GM21717 (cell line): ENCODE measurements at regions not wholly inside any gene's neighbourhood (a gene's known extent, or its start where the extent isn't known, plus 50 kb on each side); places are given as distances from the start of the nearest gene placed in this dataset.

ENCODE experiments used
- ATAC-seq: cut with Tn5 transposase; IDR thresholded peaks from one replicate; pipeline ENCODE4 v1.9.1; 2021; ENCODE audit warnings: mild to moderate bottlenecking, moderate library complexity; ENCODE audit not compliant: unreplicated experiment

DNA sequence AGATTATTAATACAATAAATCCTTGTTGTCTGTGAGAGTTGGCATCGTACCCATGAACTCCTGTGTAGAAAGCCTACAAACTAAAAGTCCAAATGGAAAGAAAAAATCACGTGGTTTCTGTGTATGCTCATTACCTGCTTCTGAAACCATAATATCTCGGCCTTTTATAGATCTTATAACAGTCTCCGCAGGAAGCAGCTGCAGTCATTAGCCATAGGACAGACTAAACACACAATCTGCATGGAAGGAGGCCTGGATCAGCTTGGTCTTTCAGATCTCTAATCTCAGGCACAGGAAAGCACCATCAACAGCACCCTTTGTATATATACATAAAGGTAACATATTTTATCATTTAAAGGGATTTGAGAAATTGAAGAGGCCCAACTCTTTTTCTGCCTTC is 508.9 kb upstream of the TCF4 start:
- ATAC-seq, result no peak

- no peak for ATAC-seq
Measured at GRCh38 chr18:56089612-56090258, 501.7 kb upstream of the TCF4 start.

DNA sequence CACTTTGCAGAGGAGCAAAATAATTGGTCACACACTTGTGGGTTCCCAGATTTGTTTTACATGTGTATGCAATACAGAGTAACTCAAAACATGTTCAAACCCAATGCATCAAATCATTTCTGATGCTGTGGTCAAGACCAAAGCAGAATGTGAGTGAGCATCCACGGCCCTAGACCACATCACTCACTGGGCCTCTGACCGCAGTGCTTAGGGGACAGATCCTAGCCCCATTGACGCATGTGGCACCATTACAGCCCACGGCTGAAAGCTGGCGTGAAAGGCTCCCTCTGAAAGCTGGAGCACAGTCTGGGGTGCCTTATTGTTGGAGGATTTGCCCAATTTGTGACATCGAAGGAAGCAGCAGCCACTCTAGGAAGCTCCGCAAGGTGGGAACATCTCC is 498.8 kb upstream of the TCF4 start:
- no peak for ATAC-seq

DNA sequence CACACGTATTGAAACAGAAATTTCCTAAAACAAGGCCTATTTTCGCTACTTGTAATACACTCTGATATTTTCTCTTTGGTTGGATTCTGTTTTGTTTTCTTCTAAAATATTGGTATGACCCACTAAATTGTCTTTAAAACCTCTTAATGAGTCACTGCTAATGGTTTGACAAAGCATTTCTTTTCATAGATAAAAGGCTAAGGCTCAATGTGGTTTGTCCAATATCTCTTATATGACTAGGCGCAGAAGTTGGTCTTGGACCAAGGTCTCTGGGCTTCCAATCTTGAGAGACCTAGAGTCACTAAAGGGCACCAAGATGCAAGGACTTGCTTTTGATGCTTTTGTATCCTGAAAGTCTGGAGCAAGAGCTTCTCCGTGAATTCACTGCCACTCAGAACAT is 498.2 kb upstream of the TCF4 start:
- no peak for ATAC-seq

- no peak for ATAC-seq
Measured at GRCh38 chr18:56085551-56085950, 497.6 kb upstream of the TCF4 start.

- no peak for ATAC-seq
Measured at GRCh38 chr18:56083523-56084287, 495.7 kb upstream of the TCF4 start.

- ATAC-seq, result no peak
Measured at GRCh38 chr18:56083097-56083521, 495.1 kb upstream of the TCF4 start.

DNA sequence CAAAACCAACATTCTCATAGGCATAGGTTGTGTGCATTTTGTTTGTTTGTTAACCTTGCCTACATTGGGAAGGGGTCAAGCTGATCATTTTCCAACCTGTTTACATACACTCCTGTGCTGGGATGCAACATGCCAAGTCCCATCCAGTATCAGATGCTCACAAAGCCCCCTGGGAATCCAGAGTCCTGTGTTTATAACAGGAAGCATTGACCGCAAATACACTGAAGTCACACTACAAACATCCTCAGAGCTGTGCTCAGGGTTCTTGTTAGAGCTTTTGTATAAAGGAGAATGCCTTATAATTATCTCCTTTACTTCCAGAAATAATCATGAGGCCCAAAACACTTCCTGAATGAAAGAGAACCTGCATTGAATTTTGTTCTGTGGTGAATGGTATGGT is 488.7 kb upstream of the TCF4 start:
- ATAC-seq, result no peak

DNA sequence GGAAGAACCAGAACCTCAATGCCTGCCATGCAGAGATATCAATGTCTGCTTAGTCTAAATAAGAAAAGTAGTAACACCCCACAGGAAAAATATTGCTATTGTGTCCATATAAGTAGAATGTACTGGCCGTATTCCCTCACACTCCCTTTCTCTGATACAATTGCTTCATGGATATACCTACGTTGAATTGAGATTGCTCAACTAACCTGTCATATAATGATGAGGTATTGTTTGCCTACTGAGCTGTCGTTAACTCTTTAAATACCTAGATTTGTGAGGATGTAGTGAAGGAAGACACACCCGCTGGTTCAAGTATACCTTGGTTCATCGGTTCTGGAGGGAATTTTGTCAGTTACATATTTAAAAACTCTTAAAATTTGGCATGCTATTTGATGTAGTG is 480.7 kb upstream of the TCF4 start:
- ATAC-seq, result no peak

- no peak for ATAC-seq
Measured at GRCh38 chr18:56067969-56068671, 480.1 kb upstream of the TCF4 start.

- no peak for ATAC-seq
Measured at GRCh38 chr18:56067214-56067894, 479.4 kb upstream of the TCF4 start.

DNA sequence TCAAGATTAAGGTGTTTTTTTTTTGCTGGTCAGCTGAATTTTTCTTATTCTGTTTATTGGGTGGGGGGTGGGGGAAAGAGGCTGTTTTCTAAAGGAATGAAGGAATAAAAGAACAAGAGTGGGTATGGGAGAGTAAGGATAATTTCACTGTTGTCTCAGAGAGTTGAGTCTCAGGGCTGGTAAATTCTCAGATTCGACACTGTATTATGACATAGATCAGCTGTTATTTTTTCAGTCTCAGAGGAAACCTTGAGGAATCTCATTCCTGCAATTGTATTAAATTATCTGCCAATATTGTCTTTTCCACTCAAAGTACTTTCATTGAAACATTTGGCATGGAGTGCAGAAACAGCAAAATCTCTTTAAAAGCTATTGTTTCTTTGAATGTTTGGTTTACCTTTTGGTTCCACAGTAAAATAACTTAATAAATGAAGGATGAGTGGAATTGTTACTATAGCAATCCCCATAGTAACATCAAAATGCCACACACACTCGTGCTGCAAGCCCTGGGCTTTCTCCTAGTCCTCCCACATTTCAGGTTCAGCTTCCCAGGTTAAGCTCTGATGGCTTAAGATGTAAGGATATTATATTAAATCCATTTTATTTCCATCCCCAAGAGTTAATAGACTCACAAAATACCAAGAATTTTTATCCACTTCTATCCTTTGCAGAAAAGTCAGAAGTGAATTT is 478.7 kb upstream of the TCF4 start:
- ATAC-seq, result no peak

GRCh38 chr18:56065086-56065485 is 477.1 kb upstream of the TCF4 start:
- ATAC-seq, result no peak

DNA sequence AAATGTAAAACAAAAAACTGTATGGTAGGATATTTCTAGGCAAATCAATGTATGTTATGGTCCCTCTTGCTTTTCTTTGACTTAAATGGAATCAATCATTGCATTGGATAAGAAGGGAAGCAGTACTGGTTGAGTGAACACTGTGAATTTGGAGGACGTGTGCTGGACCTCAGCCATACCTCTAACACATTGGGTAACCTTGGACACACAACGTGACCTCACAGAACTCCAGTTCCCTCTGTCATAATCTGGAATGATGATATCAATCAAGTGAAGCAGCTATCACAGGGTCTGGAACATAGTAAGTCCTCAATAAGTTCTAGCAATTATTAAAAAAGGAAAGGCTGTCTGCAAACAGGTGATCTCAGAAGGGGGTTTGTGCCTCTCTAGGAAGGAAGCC is 474.9 kb upstream of the TCF4 start:
- ATAC-seq, result no peak

- no peak for ATAC-seq
Measured at GRCh38 chr18:56060967-56061541, 473.1 kb upstream of the TCF4 start.

DNA sequence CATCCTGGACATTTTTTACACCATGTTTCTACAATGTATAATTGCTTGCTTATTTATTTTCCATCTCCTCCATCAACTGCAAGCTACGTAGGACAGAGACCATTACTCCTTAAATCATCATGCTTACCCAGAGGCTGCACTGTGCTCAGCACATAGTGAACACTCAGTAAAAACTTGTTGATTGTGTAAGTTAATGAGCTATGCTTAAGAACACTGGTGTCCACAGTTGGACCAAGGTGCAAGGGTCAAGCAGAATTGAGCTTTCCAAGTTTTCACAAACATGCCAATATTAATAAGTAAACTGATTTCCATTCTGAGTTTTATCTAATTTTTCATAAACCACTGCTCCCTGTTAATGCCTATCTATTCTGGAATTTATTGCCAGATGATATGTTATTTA is 464.2 kb upstream of the TCF4 start:
- no peak for ATAC-seq

DNA sequence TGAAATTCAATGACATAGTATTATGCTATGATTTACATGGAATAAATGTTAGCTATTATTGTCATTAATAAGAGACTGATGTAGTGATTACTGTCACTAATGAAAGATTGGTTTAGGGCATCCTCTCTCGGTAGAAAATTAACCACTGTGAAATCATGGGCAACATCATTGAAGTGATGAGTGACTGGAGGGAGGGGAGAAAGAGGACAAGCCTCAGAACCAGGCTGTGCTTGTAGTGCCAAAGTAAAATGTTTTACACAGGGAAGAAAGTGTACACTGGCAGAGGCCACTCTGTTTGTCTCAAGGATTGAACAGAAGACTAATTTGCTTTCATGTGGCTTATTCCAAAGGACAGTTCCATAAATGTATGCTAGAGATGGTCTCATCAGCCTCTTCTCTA is 456.2 kb upstream of the TCF4 start:
- ATAC-seq, result no peak

GRCh38 chr18:56043641-56044061 is 455.7 kb upstream of the TCF4 start:
- no peak for ATAC-seq

GRCh38 chr18:56042915-56043536 is 455.0 kb upstream of the TCF4 start:
- no peak for ATAC-seq
